Astrocyte of the cerebellum (primary cell): ENCODE measurements at regions not wholly inside any gene's neighbourhood (a gene's known extent, or its start where the extent isn't known, plus 50 kb on each side); places are given as distances from the start of the nearest gene placed in this dataset.

Source experiments
- DNase-seq: peaks from one replicate; pipeline ENCODE4 v3.0.0-alpha.2; 2011; ENCODE audit warnings: low read depth
- H3K4me3 ChIP-seq: 2 replicates; pipeline ENCODE4 v1.5.1; 2011; ENCODE audit warnings: mild to moderate bottlenecking, low read depth, low read length, moderate library complexity
- in situ Hi-C: cut with HindIII; loops from 2 replicates; pipeline ENCODE4 v1.10.0; 2017; ENCODE audit warnings: low sequenced_read_pairs
- TF ChIP-seq, protein P1 (sequence below): IDR thresholded peaks from 2 replicates; pipeline ENCODE4 v1.5.1; 2012; ENCODE audit warnings: low read length, low read depth, moderate library complexity, mild to moderate bottlenecking; ENCODE audit errors: missing control alignments

DNA sequence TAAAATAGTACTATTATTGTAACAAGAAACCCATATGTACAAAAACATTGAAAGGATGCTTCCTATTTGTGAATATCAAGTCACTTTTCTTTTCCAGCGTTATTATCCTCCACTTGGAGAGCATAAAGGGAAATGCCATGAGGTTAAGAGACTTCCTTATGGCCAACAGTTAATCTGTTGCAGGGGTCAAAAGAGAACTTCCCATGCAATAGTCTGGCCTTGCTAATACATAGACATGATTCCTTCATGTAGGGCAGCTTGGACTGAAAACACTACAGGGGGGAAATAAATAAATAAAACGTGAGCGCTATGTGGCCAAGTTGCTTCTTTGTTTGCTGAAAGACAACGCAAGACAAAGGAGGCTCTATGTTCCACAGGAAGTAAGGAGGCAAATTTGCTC lies 269.1 kb upstream of the EDNRB start:
- H3K4me3 ChIP-seq: no peak overlapping the region
- TF ChIP-seq, protein P1, sequence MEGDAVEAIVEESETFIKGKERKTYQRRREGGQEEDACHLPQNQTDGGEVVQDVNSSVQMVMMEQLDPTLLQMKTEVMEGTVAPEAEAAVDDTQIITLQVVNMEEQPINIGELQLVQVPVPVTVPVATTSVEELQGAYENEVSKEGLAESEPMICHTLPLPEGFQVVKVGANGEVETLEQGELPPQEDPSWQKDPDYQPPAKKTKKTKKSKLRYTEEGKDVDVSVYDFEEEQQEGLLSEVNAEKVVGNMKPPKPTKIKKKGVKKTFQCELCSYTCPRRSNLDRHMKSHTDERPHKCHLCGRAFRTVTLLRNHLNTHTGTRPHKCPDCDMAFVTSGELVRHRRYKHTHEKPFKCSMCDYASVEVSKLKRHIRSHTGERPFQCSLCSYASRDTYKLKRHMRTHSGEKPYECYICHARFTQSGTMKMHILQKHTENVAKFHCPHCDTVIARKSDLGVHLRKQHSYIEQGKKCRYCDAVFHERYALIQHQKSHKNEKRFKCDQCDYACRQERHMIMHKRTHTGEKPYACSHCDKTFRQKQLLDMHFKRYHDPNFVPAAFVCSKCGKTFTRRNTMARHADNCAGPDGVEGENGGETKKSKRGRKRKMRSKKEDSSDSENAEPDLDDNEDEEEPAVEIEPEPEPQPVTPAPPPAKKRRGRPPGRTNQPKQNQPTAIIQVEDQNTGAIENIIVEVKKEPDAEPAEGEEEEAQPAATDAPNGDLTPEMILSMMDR: no peak
- in situ Hi-C loops: no loop called here
- no peak for DNase-seq

DNA sequence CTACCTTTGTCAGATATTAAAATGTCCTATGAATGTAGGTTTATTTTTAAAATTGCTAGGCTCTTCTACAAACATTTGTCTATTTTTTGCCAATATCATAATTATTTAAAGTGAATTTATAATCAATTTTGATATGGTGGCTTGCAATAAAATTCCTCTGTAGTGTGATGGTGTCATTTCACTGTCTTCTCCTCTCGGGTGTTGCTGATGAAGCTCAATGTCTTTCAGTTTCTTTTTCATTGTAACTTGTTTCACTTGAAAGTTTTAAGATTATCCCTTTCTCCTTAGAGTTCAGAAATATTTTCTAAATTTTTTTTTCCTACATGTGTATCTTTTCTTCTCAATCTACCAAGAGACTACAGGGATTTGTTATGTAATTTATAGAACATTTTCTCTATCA lies 267.1 kb upstream of the EDNRB start:
- TF ChIP-seq, protein P1: no peak
- in situ Hi-C loops: no loop called here
- DNase-seq: no peak
- H3K4me3 ChIP-seq: no peak overlapping the region

GRCh38 chr13:78183732-78184131 lies 265.1 kb upstream of the EDNRB start:
- DNase-seq: no peak
- in situ Hi-C loops: no loop called here
- TF ChIP-seq, protein P1: no peak
- H3K4me3 ChIP-seq: no peak overlapping the region

- no peak for DNase-seq
- TF ChIP-seq, protein P1: no peak
- in situ Hi-C loops: no loop called here
- H3K4me3 ChIP-seq: no peak overlapping the region
These were observed 264.2 kb upstream of the EDNRB start for GRCh38 chr13:78182813-78183212.

DNA sequence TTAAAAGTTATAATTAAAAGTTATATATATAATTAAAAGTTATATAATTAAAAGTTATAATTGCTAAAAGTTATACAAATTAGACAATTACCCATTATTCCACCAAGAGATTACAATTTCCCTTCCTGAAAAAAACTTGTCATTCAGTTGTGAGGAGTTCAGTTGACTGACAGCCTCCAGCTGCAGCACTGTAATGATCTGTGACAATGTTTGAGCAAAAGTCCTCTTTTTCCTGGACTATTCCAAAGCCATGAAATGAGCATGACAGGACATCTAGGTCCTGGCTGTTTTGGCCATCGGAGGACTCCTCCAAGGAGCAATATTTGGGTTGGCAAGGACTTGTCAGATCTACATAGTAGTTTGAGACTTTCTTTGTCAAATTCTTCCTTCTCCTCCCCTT lies 258.7 kb upstream of the EDNRB start:
- in situ Hi-C loops: no loop called here
- H3K4me3 ChIP-seq: no peak overlapping the region
- TF ChIP-seq, protein P1: no peak
- DNase-seq: no peak

DNA sequence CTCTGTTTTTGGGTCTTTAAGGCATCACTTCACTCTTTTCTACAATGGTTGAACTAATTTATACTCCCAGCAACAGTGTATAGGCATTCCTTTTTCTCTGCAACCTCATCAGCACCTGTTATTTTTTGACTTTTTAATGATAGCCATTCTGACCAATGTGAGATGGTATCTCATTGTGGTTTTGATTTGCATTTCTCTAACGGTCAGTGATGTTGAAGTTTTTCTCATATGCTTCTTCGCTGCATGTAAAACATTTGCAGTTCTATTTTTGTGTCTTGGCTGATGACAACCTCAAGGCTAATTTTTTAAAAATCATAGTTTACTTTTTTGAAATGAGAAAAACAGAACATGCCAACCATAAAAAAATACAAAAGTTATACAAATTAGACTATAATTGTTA lies 258.2 kb upstream of the EDNRB start:
- in situ Hi-C loops: no loop called here
- H3K4me3 ChIP-seq: no peak overlapping the region
- no peak for DNase-seq
- TF ChIP-seq, protein P1: no peak

DNA sequence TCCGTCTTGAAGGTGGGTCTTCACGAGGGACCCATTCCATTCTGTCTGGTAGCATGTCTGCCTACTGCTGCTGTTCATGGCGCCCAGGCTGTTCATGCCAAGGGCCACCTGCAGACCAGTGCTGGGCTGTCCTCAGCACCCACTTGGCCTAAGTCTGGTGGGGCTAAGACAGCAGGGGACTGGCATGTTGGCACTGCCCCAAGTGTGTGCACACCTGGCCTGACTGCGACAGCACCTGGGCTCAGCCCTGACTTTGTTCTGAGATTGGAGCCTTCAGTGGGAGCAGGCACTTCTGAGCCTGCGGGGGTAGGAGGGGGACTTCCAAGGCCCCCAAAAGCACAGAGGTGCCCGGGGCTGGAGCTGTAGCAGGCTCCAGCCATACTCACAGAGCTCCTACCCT lies 250.8 kb upstream of the EDNRB start:
- DNase-seq: no peak
- TF ChIP-seq, protein P1: no peak
- in situ Hi-C loops: no loop called here

More for the DNA sequence above, 250.8 kb upstream of the EDNRB start:
- H3K4me3 ChIP-seq: no peak overlapping the region
